GM12878 (cell line): ENCODE measurements at regions not wholly inside any gene's neighbourhood (a gene's known extent, or its start where the extent isn't known, plus 50 kb on each side); places are given as distances from the start of the nearest gene placed in this dataset.

Experiments used
- ATF2 ChIP-seq: IDR thresholded peaks from 2 replicates; pipeline ENCODE4 v1.6.1; 2012; ENCODE audit warnings: low read length, inconsistent platforms
- BCLAF1 ChIP-seq: fragments of 450-650 bp; IDR thresholded peaks from 2 replicates; pipeline ENCODE4 v1.6.1; 2017; ENCODE audit warnings: antibody characterized with exemption, mild to moderate bottlenecking, moderate library complexity
- CBFB ChIP-seq: IDR thresholded peaks from 2 replicates; pipeline ENCODE4 v1.6.1; 2016; ENCODE audit warnings: antibody characterized with exemption, low read depth
- CHD4 ChIP-seq: fragments of 200-600 bp; sonication (generic); IDR thresholded peaks from 2 replicates; pipeline ENCODE4 v1.6.1; 2016; ENCODE audit warnings: mild to moderate bottlenecking
- CREB1 ChIP-seq: IDR thresholded peaks from 2 replicates; pipeline ENCODE4 v1.6.1; 2012; ENCODE audit warnings: low read depth, mild to moderate bottlenecking, inconsistent platforms
- MXI1 ChIP-seq: fragments of 150-350 bp; IDR thresholded peaks from 2 replicates; pipeline ENCODE4 v1.6.1; 2011; ENCODE audit warnings: low read depth, mild to moderate bottlenecking, inconsistent platforms, low read length, improper control_type of control experiment
- RAD21 ChIP-seq: IDR thresholded peaks from 2 replicates; pipeline ENCODE4 v1.6.1; 2011; ENCODE audit warnings: mild to moderate bottlenecking, low read depth, low read length, moderate library complexity; ENCODE audit not compliant: insufficient read depth
- ZBTB11 ChIP-seq: fragments of 450-650 bp; formaldehyde crosslinking; IDR thresholded peaks from 2 replicates; pipeline ENCODE4 v1.5.0; 2022; ENCODE audit warnings: mild to moderate bottlenecking, missing genetic modification characterization
- ZNF384 ChIP-seq: IDR thresholded peaks from 2 replicates; pipeline ENCODE4 v1.6.1; 2012; ENCODE audit warnings: low read depth, mild to moderate bottlenecking, low read length, improper control_type of control experiment, borderline replicate concordance

DNA sequence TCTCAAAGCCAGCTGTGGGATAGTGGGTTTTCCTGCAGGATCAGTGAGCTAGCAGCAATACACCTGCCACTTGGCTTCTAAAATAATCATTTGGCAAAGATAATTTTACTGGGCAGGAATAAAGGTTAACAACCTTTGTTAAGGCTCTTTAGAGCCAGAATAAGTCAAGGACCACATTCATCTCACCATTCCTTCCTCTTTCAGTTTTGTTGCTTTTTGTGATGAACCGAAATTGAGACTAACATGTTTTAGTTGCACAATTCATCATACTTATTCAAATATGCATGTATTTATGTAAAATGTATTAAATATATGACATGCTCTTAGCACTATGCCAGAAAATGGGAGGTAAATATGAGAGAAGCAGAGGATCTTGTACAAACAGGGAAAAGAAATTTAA is 824.4 kb upstream of the TYRP1 start (continued):
- no peak for TF ChIP-seq ZBTB11 (CRISPR knock-in tag)
- TF ChIP-seq CREB1: no peak
- no peak for TF ChIP-seq BCLAF1
- TF ChIP-seq CBFB: no peak
- TF ChIP-seq ATF2: no peak
- TF ChIP-seq RAD21: no peak
- no peak for TF ChIP-seq MXI1
- TF ChIP-seq CHD4: no peak
- TF ChIP-seq ZNF384: no peak
